GM18505 (cell line): ENCODE measurements at regions not wholly inside any gene's neighbourhood (a gene's known extent, or its start where the extent isn't known, plus 50 kb on each side); places are given as distances from the start of the nearest gene placed in this dataset.

ENCODE experiments used
- ATAC-seq: cut with Tn5 transposase; IDR thresholded peaks from one replicate; pipeline ENCODE4 v1.9.1; 2021; ENCODE audit not compliant: unreplicated experiment
- POLR2A ChIP-seq: IDR thresholded peaks from 4 replicates; pipeline ENCODE4 v1.6.1; 2011; ENCODE audit warnings: borderline replicate concordance; ENCODE audit not compliant: insufficient read depth, insufficient read length; ENCODE audit errors: extremely low read depth

GRCh38 chr3:103785017-103785416, 1350.2 kb downstream of the ZPLD1 start:
- ATAC-seq = no peak
- TF ChIP-seq POLR2A = no peak

- no peak for TF ChIP-seq POLR2A
- ATAC-seq = no peak
Observed at GRCh38 chr3:103785537-103785936, 1350.7 kb downstream of the ZPLD1 start.

- TF ChIP-seq POLR2A = no peak
- no peak for ATAC-seq
Observed at GRCh38 chr3:103786296-103786695, 1351.5 kb downstream of the ZPLD1 start.

GRCh38 chr3:103787164-103787871, 1352.5 kb downstream of the ZPLD1 start:
- no peak for ATAC-seq
- TF ChIP-seq POLR2A = no peak

GRCh38 chr3:103787879-103788278, 1353.1 kb downstream of the ZPLD1 start:
- TF ChIP-seq POLR2A = no peak
- no peak for ATAC-seq

- ATAC-seq = no peak
- TF ChIP-seq POLR2A = no peak
Observed at GRCh38 chr3:103791786-103792515, 1357.1 kb downstream of the ZPLD1 start.

- TF ChIP-seq POLR2A = no peak
- ATAC-seq = no peak
Observed at GRCh38 chr3:103794656-103795055, 1359.8 kb downstream of the ZPLD1 start.

- TF ChIP-seq POLR2A = no peak
- ATAC-seq = no peak
Observed at GRCh38 chr3:103796068-103796467, 1361.3 kb downstream of the ZPLD1 start.

- no peak for TF ChIP-seq POLR2A
- ATAC-seq = no peak
Observed at GRCh38 chr3:103803787-103804186, 1369.0 kb downstream of the ZPLD1 start.

- no peak for ATAC-seq
- TF ChIP-seq POLR2A = no peak
Observed at GRCh38 chr3:103810167-103810566, 1375.4 kb downstream of the ZPLD1 start.

GRCh38 chr3:103813955-103814354, 1379.1 kb downstream of the ZPLD1 start:
- no peak for TF ChIP-seq POLR2A

GRCh38 chr3:103818398-103818797, 1383.6 kb downstream of the ZPLD1 start:
- no peak for ATAC-seq

More at GRCh38 chr3:103813955-103814354, 1379.1 kb downstream of the ZPLD1 start:
- no peak for ATAC-seq

GRCh38 chr3:103818800-103819199, 1384.0 kb downstream of the ZPLD1 start:
- ATAC-seq = no peak
- no peak for TF ChIP-seq POLR2A

More at GRCh38 chr3:103818398-103818797, 1383.6 kb downstream of the ZPLD1 start:
- no peak for TF ChIP-seq POLR2A

GRCh38 chr3:103825586-103825985, 1390.8 kb downstream of the ZPLD1 start:
- ATAC-seq = no peak
- TF ChIP-seq POLR2A = no peak
